H9 (cell line): ENCODE measurements at regions not wholly inside any gene's neighbourhood (a gene's known extent, or its start where the extent isn't known, plus 50 kb on each side); places are given as distances from the start of the nearest gene placed in this dataset.

Experiments
- DNase-seq: peaks from one replicate; pipeline ENCODE4 v3.0.0-alpha.2; 2017
- H2AFZ ChIP-seq: one replicate; pipeline ENCODE4 v1.6.1; 2013; ENCODE audit warnings: mild to moderate bottlenecking, low read length, control low read depth, moderate library complexity
- H2AK5ac ChIP-seq: 2 replicates; pipeline ENCODE4 v1.6.1; 2013; ENCODE audit warnings: low read length, control low read depth, mixed read lengths; ENCODE audit not compliant: insufficient read length
- H2BK120ac ChIP-seq: one replicate; pipeline ENCODE4 v1.6.1; 2013; ENCODE audit warnings: low read depth, mild to moderate bottlenecking, low read length, control low read depth, inconsistent platforms; ENCODE audit not compliant: poor library complexity, severe bottlenecking
- H2BK12ac ChIP-seq: 2 replicates; pipeline ENCODE4 v1.6.1; 2013; ENCODE audit warnings: low read length, control low read depth, mixed read lengths, low read depth; ENCODE audit not compliant: insufficient read length
- H2BK15ac ChIP-seq: 2 replicates; pipeline ENCODE4 v1.6.1; 2013; ENCODE audit warnings: low read depth, low read length, control low read depth
- H2BK20ac ChIP-seq: one replicate; pipeline ENCODE4 v1.6.1; 2013; ENCODE audit warnings: low read depth, mild to moderate bottlenecking, low read length, control low read depth, inconsistent platforms; ENCODE audit not compliant: poor library complexity, severe bottlenecking
- H2BK5ac ChIP-seq: 2 replicates; pipeline ENCODE4 v1.6.1; 2013; ENCODE audit warnings: low read length, control low read depth, mixed read lengths; ENCODE audit not compliant: insufficient read length
- H3K14ac ChIP-seq: 2 replicates; pipeline ENCODE4 v1.6.1; 2013; ENCODE audit warnings: low read length, control low read depth; ENCODE audit not compliant: insufficient read depth
- H3K18ac ChIP-seq: 2 replicates; pipeline ENCODE4 v1.6.1; 2013; ENCODE audit warnings: low read depth, mild to moderate bottlenecking, mixed read lengths, low read length, control low read depth; ENCODE audit not compliant: insufficient read length
- H3K23ac ChIP-seq: 2 replicates; pipeline ENCODE4 v1.6.1; 2013; ENCODE audit warnings: low read length, control low read depth, mixed read lengths, low read depth; ENCODE audit not compliant: insufficient read length
- H3K23me2 ChIP-seq: 2 replicates; pipeline ENCODE4 v1.6.1; 2013; ENCODE audit warnings: low read depth, mild to moderate bottlenecking, mixed read lengths, low read length, control low read depth; ENCODE audit not compliant: insufficient read length, poor library complexity, severe bottlenecking
- H3K27ac ChIP-seq: 2 replicates; pipeline ENCODE4 v1.5.1; 2013; ENCODE audit warnings: low read length, control low read depth, mixed read lengths, low read depth; ENCODE audit not compliant: insufficient read length
- H3K27me3 ChIP-seq: 2 replicates; pipeline ENCODE4 v1.6.1; 2013; ENCODE audit warnings: low read length, control low read depth, inconsistent platforms; ENCODE audit not compliant: insufficient read depth
- H3K4ac ChIP-seq: 2 replicates; pipeline ENCODE4 v1.6.1; 2013; ENCODE audit warnings: low read depth, mild to moderate bottlenecking, control low read depth, inconsistent platforms, low read length, moderate library complexity
- H3K4me1 ChIP-seq: 2 replicates; pipeline ENCODE4 v1.6.1; 2013; ENCODE audit warnings: low read length, control low read depth, inconsistent platforms; ENCODE audit not compliant: insufficient read depth
- H3K4me2 ChIP-seq: 2 replicates; pipeline ENCODE4 v1.6.1; 2013; ENCODE audit warnings: low read length, control low read depth, mixed read lengths; ENCODE audit not compliant: insufficient read length, insufficient read depth
- H3K56ac ChIP-seq: 2 replicates; pipeline ENCODE4 v1.6.1; 2013; ENCODE audit warnings: low read depth, mild to moderate bottlenecking, mixed read lengths, low read length, control low read depth; ENCODE audit not compliant: insufficient read length
- H3K79me1 ChIP-seq: 2 replicates; pipeline ENCODE4 v1.6.1; 2013; ENCODE audit warnings: low read depth, mild to moderate bottlenecking, moderate library complexity, low read length, control low read depth, inconsistent platforms; ENCODE audit not compliant: insufficient read depth, poor library complexity, severe bottlenecking
- H3K79me2 ChIP-seq: 2 replicates; pipeline ENCODE4 v1.6.1; 2013; ENCODE audit warnings: low read length, control low read depth, inconsistent platforms; ENCODE audit not compliant: insufficient read depth
- H3K9ac ChIP-seq: 2 replicates; pipeline ENCODE4 v1.6.1; 2013; ENCODE audit warnings: low read length, control low read depth, mixed read lengths; ENCODE audit not compliant: insufficient read length; ENCODE audit errors: extremely low read depth
- H3K9me3 ChIP-seq: one replicate; pipeline ENCODE4 v1.6.1; 2013; ENCODE audit warnings: low read depth, low read length, inconsistent platforms; ENCODE audit not compliant: control insufficient read depth
- H3T11ph ChIP-seq: one replicate; pipeline ENCODE4 v1.6.1; 2013; ENCODE audit warnings: mild to moderate bottlenecking, low read length, control low read depth, inconsistent platforms
- H4K20me1 ChIP-seq: one replicate; pipeline ENCODE4 v1.6.1; 2013; ENCODE audit not compliant: control insufficient read depth, insufficient read length, insufficient read depth
- H4K5ac ChIP-seq: 2 replicates; pipeline ENCODE4 v1.6.1; 2013; ENCODE audit warnings: low read depth, mild to moderate bottlenecking, mixed read lengths, low read length, control low read depth; ENCODE audit not compliant: insufficient read length
- H4K8ac ChIP-seq: replicated peaks from 2 replicates; pipeline ENCODE4 v1.6.1; 2013; ENCODE audit warnings: low read length, control low read depth, mixed read lengths, low read depth; ENCODE audit not compliant: insufficient read length
- H4K91ac ChIP-seq: 2 replicates; pipeline ENCODE4 v1.6.1; 2013; ENCODE audit warnings: low read depth, mild to moderate bottlenecking, moderate library complexity, mixed read lengths, low read length, control low read depth; ENCODE audit not compliant: insufficient read length
- H3K27ac Mint-ChIP-seq, 3 experiments: 2 replicates in 2 of 3; 3 replicates in 1 of 3; pipeline ENCODE4 v1.8.0; 2020 to 2021; ENCODE audit warnings: mixed read lengths in 3 of 3, mild to moderate bottlenecking in 1 of 3, moderate library complexity in 1 of 3
- H3K27me3 Mint-ChIP-seq: 2 replicates; pipeline ENCODE4 v1.8.0; 2021; ENCODE audit warnings: low read depth, mild to moderate bottlenecking, moderate library complexity, mixed read lengths
- H3K36me3 Mint-ChIP-seq, 3 experiments: 2 replicates in 2 of 3; 3 replicates in 1 of 3; pipeline ENCODE4 v1.8.0; 2020 to 2021; ENCODE audit warnings: low read depth in 3 of 3, mixed read lengths in 3 of 3; ENCODE audit not compliant: insufficient read depth in 1 of 3
- H3K4me1 Mint-ChIP-seq, 2 experiments: 2 replicates each; pipeline ENCODE4 v1.8.0; 2020; ENCODE audit warnings: mixed read lengths in 2 of 2
- H3K4me3 Mint-ChIP-seq, 2 experiments: 2 replicates in 1 of 2; 3 replicates in 1 of 2; pipeline ENCODE4 v1.8.0; 2020 to 2021; ENCODE audit warnings: mild to moderate bottlenecking in 2 of 2, mixed read lengths in 2 of 2, moderate library complexity in 1 of 2
- H3K9me3 Mint-ChIP-seq, 2 experiments: 2 replicates in 1 of 2; 3 replicates in 1 of 2; pipeline ENCODE4 v1.8.0; 2020; ENCODE audit warnings: mild to moderate bottlenecking in 2 of 2, mixed read lengths in 2 of 2, moderate library complexity in 1 of 2
- CTCF ChIP-seq: fragments of 200-600 bp; sonication (generic); conservative IDR thresholded peaks from 3 replicates; pipeline ENCODE4 v1.8.0; 2021; ENCODE audit warnings: antibody characterized with exemption, mild to moderate bottlenecking
- WGBS: extraction: QIAGEN DNeasy Blood & Tissue Kit; methylation state at CpG from one replicate; pipeline ENCODE4 v1.1.7; 2013; ENCODE audit warnings: missing lambda C conversion rate, low lambda C conversion rate, mixed read lengths; ENCODE audit not compliant: insufficient read length; ENCODE audit errors: extremely low coverage; 5-methylcytosine and 5-hydroxymethylcytosine counted together

- Mint-ChIP-seq H3K36me3 (0 out of 7 replicates have a peak, but pooled peaks cover 0 to 4% (median 0%) of the 10 kb centered on the region in 3 experiments), H3K4me1 (0 out of 4 replicates have a peak, but pooled peaks cover 0 to 3% of the 10 kb centered on the region in 2 experiments), H3K4me3 (no peak overlapping the region), H3K9me3 (peaks cover 0 to 4% of the 10 kb centered on the region in 2 experiments; a peak in 2 of 5 replicates), H3K27ac (no peak overlapping the region; a peak in 1 of 7 replicates), H3K27me3 (peaks cover 2% of the 10 kb centered on the region)
- no peak overlapping the region for H2BK120ac ChIP-seq
- no peaks in the 10 kb centered on the region for H4K20me1 ChIP-seq
- no peak overlapping the region for H3K14ac ChIP-seq
- H3K27ac ChIP-seq = no peak overlapping the region
- no peak overlapping the region for H4K8ac ChIP-seq
- no peak overlapping the region for H2BK20ac ChIP-seq
- no peak for TF ChIP-seq CTCF
- no peaks in the 10 kb centered on the region for H3K9me3 ChIP-seq
- no CpG with 5 or more reads among the region's 11 CpGs for WGBS
- H3K79me2 ChIP-seq = no peaks in the 10 kb centered on the region
- no peak overlapping the region for H3K9ac ChIP-seq
- H2BK15ac ChIP-seq = no peak overlapping the region
- no peak overlapping the region for H3K4me2 ChIP-seq
- no peaks in the 10 kb centered on the region for H3K79me1 ChIP-seq
- no peaks in the 10 kb centered on the region for H3K4me1 ChIP-seq
- H3K18ac ChIP-seq = no peak overlapping the region
- no peak overlapping the region for H2BK5ac ChIP-seq
- no peak overlapping the region for H3K23ac ChIP-seq
- H3K27me3 ChIP-seq = no peaks in the 10 kb centered on the region
- no peak overlapping the region for H2AFZ ChIP-seq
- no peak overlapping the region for H4K5ac ChIP-seq
- no peak overlapping the region for H3T11ph ChIP-seq
- no peak for DNase-seq
- no peaks in the 10 kb centered on the region for H3K23me2 ChIP-seq
- no peak overlapping the region for H2AK5ac ChIP-seq
- H3K4ac ChIP-seq = no peak overlapping the region
- no peak overlapping the region for H4K91ac ChIP-seq
- H2BK12ac ChIP-seq = no peak overlapping the region
- no peak overlapping the region for H3K56ac ChIP-seq
Measured at GRCh38 chr10:91344117-91344856, 65.9 kb upstream of the HECTD2 start.
